ENCODE measurements at regions not wholly inside any gene's neighbourhood (a gene's known extent, or its start where the extent isn't known, plus 50 kb on each side); places are given as distances from the start of the nearest gene placed in this dataset.

DNA sequence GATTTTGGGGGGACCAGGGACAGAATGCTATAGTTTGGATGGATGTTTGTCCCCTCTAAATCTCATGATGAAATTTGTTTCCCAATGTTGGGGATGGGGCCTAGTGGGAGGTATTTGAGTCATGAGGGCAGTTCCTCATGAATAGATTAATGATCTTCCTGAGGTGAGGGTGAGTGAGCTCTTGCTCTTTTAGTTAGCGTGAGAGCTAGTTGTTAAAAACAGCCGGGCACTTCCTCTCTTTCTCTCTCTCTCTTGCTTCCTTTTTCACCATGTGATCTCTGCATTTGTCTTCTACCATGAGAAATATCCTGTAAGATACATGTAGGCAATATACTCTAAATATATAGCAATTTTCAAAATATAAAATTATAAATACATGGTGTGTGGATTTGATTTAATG, 290.8 kb upstream of the PCDH9 start:
- Histone ChIP-seq H3K9me3 (ENCODE audit: low read depth, low read length, poor library complexity, severe bottlenecking) (no peaks in the 10 kb centered on the region), H3K27me3 (replicated peaks; ENCODE audit: insufficient read depth, low read depth, low read length, poor library complexity) (no peaks in the 10 kb centered on the region), H3K4me3 (ENCODE audit: low read depth, low read length, poor library complexity, severe bottlenecking) (no peak overlapping the region), H3K36me3 (ENCODE audit: insufficient read depth, low read length, poor library complexity, severe bottlenecking) (no peaks in the 10 kb centered on the region), H3K4me1 (ENCODE audit: insufficient read depth, low read length, poor library complexity, severe bottlenecking) (peaks cover 10% of the 10 kb centered on the region), H3K27ac (ENCODE audit: low read depth, low read length, poor library complexity, severe bottlenecking) (no peak overlapping the region)
- peak; percentile 2 for DNase-seq (ENCODE audit: low spot score)
- intact Hi-C loops (cut with micrococcal nuclease; ENCODE audit: unreplicated experiment) = no loop called here
- ChIA-PET CTCF (no interaction called here), POLR2A (ENCODE audit: low non-redundant PET) (no interaction called here)
- no TSS peak for BruUV-seq (replicated peaks)
- TF ChIP-seq EZH2 (IDR thresholded peaks at IDR 0.05; ENCODE audit: borderline replicate concordance, low read depth, low read length, poor library complexity, severe bottlenecking) = no peak
- TF ChIP-seq, protein P1, sequence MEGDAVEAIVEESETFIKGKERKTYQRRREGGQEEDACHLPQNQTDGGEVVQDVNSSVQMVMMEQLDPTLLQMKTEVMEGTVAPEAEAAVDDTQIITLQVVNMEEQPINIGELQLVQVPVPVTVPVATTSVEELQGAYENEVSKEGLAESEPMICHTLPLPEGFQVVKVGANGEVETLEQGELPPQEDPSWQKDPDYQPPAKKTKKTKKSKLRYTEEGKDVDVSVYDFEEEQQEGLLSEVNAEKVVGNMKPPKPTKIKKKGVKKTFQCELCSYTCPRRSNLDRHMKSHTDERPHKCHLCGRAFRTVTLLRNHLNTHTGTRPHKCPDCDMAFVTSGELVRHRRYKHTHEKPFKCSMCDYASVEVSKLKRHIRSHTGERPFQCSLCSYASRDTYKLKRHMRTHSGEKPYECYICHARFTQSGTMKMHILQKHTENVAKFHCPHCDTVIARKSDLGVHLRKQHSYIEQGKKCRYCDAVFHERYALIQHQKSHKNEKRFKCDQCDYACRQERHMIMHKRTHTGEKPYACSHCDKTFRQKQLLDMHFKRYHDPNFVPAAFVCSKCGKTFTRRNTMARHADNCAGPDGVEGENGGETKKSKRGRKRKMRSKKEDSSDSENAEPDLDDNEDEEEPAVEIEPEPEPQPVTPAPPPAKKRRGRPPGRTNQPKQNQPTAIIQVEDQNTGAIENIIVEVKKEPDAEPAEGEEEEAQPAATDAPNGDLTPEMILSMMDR (conservative IDR thresholded peaks at IDR 0.05; ENCODE audit: low read depth, low read length) = no peak

DNA sequence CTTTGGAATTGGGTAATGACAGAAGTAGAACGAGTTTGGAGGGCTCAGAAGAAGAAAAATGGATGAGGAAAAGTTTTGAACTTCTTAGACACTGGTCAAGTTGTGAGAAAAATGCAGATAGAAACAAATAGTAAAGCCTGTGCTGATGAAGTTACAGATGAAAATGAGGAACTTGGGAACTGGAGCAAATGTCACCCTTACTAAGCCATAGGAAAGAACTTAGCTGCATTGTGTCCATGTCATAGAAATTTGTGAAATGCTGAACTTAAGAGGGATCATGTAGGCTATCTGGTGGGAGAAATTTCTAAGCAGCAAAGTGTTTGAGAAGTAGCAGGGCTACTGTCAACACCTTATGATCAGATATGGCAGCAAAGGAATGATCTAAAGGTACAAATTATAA, 289.2 kb upstream of the PCDH9 start:
- DNase-seq (ENCODE audit: low spot score) = no peak
- Histone ChIP-seq H3K36me3 (ENCODE audit: insufficient read depth, low read length, poor library complexity, severe bottlenecking) (no peaks in the 10 kb centered on the region), H3K27ac (ENCODE audit: low read depth, low read length, poor library complexity, severe bottlenecking) (no peak overlapping the region), H3K4me1 (ENCODE audit: insufficient read depth, low read length, poor library complexity, severe bottlenecking) (peaks cover 10% of the 10 kb centered on the region), H3K9me3 (ENCODE audit: low read depth, low read length, poor library complexity, severe bottlenecking) (no peaks in the 10 kb centered on the region), H3K27me3 (replicated peaks; ENCODE audit: insufficient read depth, low read depth, low read length, poor library complexity) (no peaks in the 10 kb centered on the region), H3K4me3 (ENCODE audit: low read depth, low read length, poor library complexity, severe bottlenecking) (no peak overlapping the region)
- no TSS peak for BruUV-seq (replicated peaks)
- POLR2A ChIA-PET (ENCODE audit: low non-redundant PET) = no interaction called here
- intact Hi-C loops (cut with micrococcal nuclease; ENCODE audit: unreplicated experiment) = no loop called here
- TF ChIP-seq, protein P1 (conservative IDR thresholded peaks at IDR 0.05; ENCODE audit: low read depth, low read length) = no peak
- no peak for TF ChIP-seq EZH2 (IDR thresholded peaks at IDR 0.05; ENCODE audit: borderline replicate concordance, low read depth, low read length, poor library complexity, severe bottlenecking)
- CTCF ChIA-PET = no interaction called here

DNA sequence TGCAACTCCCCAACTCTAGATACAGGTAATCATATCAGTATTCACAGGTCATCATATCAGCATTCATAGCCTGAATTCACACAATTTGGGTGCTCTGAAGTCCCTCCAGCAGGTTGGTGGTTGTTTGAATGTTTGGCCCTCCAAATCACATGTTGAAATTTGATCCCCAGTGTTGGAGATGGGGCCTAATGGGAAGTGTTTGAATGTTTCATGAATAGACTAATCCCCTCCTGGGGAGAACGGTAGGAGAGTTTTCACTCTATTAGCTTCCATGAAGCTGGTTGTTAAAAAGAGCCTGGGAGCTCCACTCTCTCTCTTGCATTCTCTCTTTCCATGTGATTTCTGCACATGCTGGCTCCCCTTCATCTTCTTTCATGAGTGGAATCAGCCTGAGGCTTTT, 288.6 kb upstream of the PCDH9 start:
- H3K27me3 ChIP-seq (replicated peaks; ENCODE audit: insufficient read depth, low read depth, low read length, poor library complexity) = no peaks in the 10 kb centered on the region
- intact Hi-C loops (cut with micrococcal nuclease; ENCODE audit: unreplicated experiment) = no loop called here
- BruUV-seq (replicated peaks) = no TSS peak
- H3K9me3 ChIP-seq (ENCODE audit: low read depth, low read length, poor library complexity, severe bottlenecking) = no peaks in the 10 kb centered on the region
- TF ChIP-seq, protein P1 (conservative IDR thresholded peaks at IDR 0.05; ENCODE audit: low read depth, low read length) = no peak
- TF ChIP-seq EZH2 (IDR thresholded peaks at IDR 0.05; ENCODE audit: borderline replicate concordance, low read depth, low read length, poor library complexity, severe bottlenecking) = no peak
- POLR2A ChIA-PET (ENCODE audit: low non-redundant PET) = no interaction called here
- peaks cover 10% of the 10 kb centered on the region for H3K4me1 ChIP-seq (ENCODE audit: insufficient read depth, low read length, poor library complexity, severe bottlenecking)
- no peak overlapping the region for H3K4me3 ChIP-seq (ENCODE audit: low read depth, low read length, poor library complexity, severe bottlenecking)
- no peaks in the 10 kb centered on the region for H3K36me3 ChIP-seq (ENCODE audit: insufficient read depth, low read length, poor library complexity, severe bottlenecking)
- CTCF ChIA-PET = no interaction called here
- peak; percentile 66 for DNase-seq (ENCODE audit: low spot score)
- no peak overlapping the region for H3K27ac ChIP-seq (ENCODE audit: low read depth, low read length, poor library complexity, severe bottlenecking)

Measured in A673 (cell line).